H1 (cell line): ENCODE measurements at regions not wholly inside any gene's neighbourhood (a gene's known extent, or its start where the extent isn't known, plus 50 kb on each side); places are given as distances from the start of the nearest gene placed in this dataset.

Experiments used
- CTCF ChIA-PET: fragments of 300-600 bp; sonication (Branson Sonifier 250); formaldehyde crosslinking; loops from one replicate; lab custom pipeline; 2021; ENCODE audit not compliant: partially characterized antibody; lab: Charles Lee
- POLR2A ChIA-PET: fragments of 300-600 bp; sonication (Branson Sonifier 250); formaldehyde crosslinking; loops from one replicate; lab custom pipeline; 2021; ENCODE audit warnings: inconsistent platforms; ENCODE audit not compliant: partially characterized antibody; lab: Charles Lee
- DNase-seq, 2 experiments: peaks; one replicate each; pipeline versions ENCODE4 v3.0.0 to v3.0.0-alpha.2; 2010 to 2022; ENCODE audit warnings: low spot score in 2 of 2, low read depth in 1 of 2, mixed read lengths in 1 of 2
- FAIRE-seq: peaks from 2 replicates; lab custom pipeline; 2011; peaks lifted over from hg19 to GRCh38; lab: Jason Lieb, UNC
- H2AFZ ChIP-seq: 2 replicates; pipeline ENCODE4 v1.8.1; 2012; ENCODE audit warnings: low read length, inconsistent platforms
- H2AK5ac ChIP-seq: 2 replicates; pipeline ENCODE4 v1.6.1; 2013; ENCODE audit warnings: low read depth, low read length
- H2BK120ac ChIP-seq: replicated peaks from 2 replicates; pipeline ENCODE3; 2013; ENCODE audit warnings: low read depth, low read length, inconsistent platforms
- H2BK12ac ChIP-seq: 2 replicates; pipeline ENCODE4 v1.6.1; 2013; ENCODE audit warnings: low read depth, low read length
- H2BK15ac ChIP-seq: 2 replicates; pipeline ENCODE4 v1.6.1; 2013; ENCODE audit warnings: low read length
- H2BK20ac ChIP-seq: 2 replicates; pipeline ENCODE4 v1.6.1; 2013; ENCODE audit warnings: low read length
- H2BK5ac ChIP-seq: 2 replicates; pipeline ENCODE4 v1.6.1; 2013; ENCODE audit warnings: low read depth, low read length
- H3K14ac ChIP-seq: 2 replicates; pipeline ENCODE4 v1.6.1; 2013; ENCODE audit warnings: inconsistent platforms; ENCODE audit not compliant: insufficient read length
- H3K18ac ChIP-seq: 2 replicates; pipeline ENCODE4 v1.6.1; 2013; ENCODE audit warnings: low read length; ENCODE audit errors: extremely low read depth
- H3K23ac ChIP-seq: 2 replicates; pipeline ENCODE4 v1.6.1; 2013; ENCODE audit warnings: inconsistent platforms; ENCODE audit not compliant: insufficient read length
- H3K23me2 ChIP-seq: 2 replicates; pipeline ENCODE4 v1.6.1; 2013; ENCODE audit warnings: low read depth, low read length
- H3K27ac ChIP-seq: 2 replicates; pipeline ENCODE4 v1.6.1; 2011; ENCODE audit warnings: low read depth, low read length, inconsistent platforms
- H3K27me3 ChIP-seq, 4 experiments: replicated peaks in 1 of 4; 1 replicate in 1 of 4; 2 replicates in 3 of 4; pipeline versions ENCODE4 v1.6.1 to v1.8.1; 2011 to 2013; ENCODE audit warnings: low read length in 3 of 4, mild to moderate bottlenecking in 3 of 4, inconsistent platforms in 2 of 4, mixed read lengths in 2 of 4, moderate library complexity in 1 of 4; ENCODE audit not compliant: control insufficient read depth in 3 of 4, insufficient read depth in 3 of 4; ENCODE audit errors: extremely low read depth in 1 of 4
- H3K36me3 ChIP-seq, 4 experiments: 2 replicates each; pipeline versions ENCODE4 v1.6.1 to v1.8.1; 2011 to 2013; ENCODE audit warnings: mild to moderate bottlenecking in 4 of 4, low read length in 3 of 4, moderate library complexity in 2 of 4, control low read depth in 1 of 4, inconsistent platforms in 1 of 4; ENCODE audit not compliant: insufficient read depth in 4 of 4, control insufficient read depth in 2 of 4
- H3K4ac ChIP-seq: replicated peaks from 2 replicates; pipeline ENCODE3; 2013; ENCODE audit warnings: low read length, low read depth, mixed read lengths, inconsistent platforms; ENCODE audit not compliant: insufficient read length
- H3K4me1 ChIP-seq, 4 experiments: replicated peaks in 1 of 4; 1 replicate in 1 of 4; 2 replicates in 3 of 4; pipeline versions ENCODE4 v1.6.1 to v1.8.1; 2011 to 2013; ENCODE audit warnings: low read length in 3 of 4, inconsistent platforms in 2 of 4, mixed read lengths in 1 of 4; ENCODE audit not compliant: insufficient read depth in 4 of 4, control insufficient read depth in 3 of 4
- H3K4me2 ChIP-seq, 2 experiments: 2 replicates each; pipeline versions ENCODE4 v1.6.1 to v1.8.1; 2011 to 2013; ENCODE audit warnings: low read depth in 2 of 2, low read length in 2 of 2, control low read depth in 1 of 2, inconsistent platforms in 1 of 2, mild to moderate bottlenecking in 1 of 2; ENCODE audit not compliant: insufficient read depth in 1 of 2
- H3K4me3 ChIP-seq, 4 experiments: fragments of 200-600, 300-600 bp in 1 of 4; sonication (generic), shearing (Covaris generic), sonication (Bioruptor Twin) in 1 of 4; 2 replicates each; pipeline versions ENCODE4 v1.5.1 to v1.8.1; 2011 to 2016; ENCODE audit warnings: low read length in 4 of 4, low read depth in 3 of 4, control low read depth in 2 of 4, inconsistent platforms in 2 of 4, mild to moderate bottlenecking in 2 of 4, mixed read lengths in 1 of 4, moderate library complexity in 1 of 4; ENCODE audit not compliant: insufficient read depth in 2 of 4; ENCODE audit errors: extremely low read depth in 1 of 4
- H3K56ac ChIP-seq: replicated peaks from 2 replicates; pipeline ENCODE3; 2013; ENCODE audit warnings: low read depth, mild to moderate bottlenecking, mixed read lengths, low read length, inconsistent platforms; ENCODE audit not compliant: insufficient read length
- H3K79me1 ChIP-seq: 2 replicates; pipeline ENCODE4 v1.6.1; 2013; ENCODE audit warnings: low read depth, low read length, control low read depth
- H3K79me2 ChIP-seq, 2 experiments: 2 replicates each; pipeline versions ENCODE4 v1.6.1 to v1.8.1; 2012 to 2013; ENCODE audit warnings: low read length in 2 of 2, mild to moderate bottlenecking in 2 of 2, inconsistent platforms in 1 of 2; ENCODE audit not compliant: insufficient read depth in 2 of 2, control insufficient read depth in 1 of 2
- H3K9ac ChIP-seq, 4 experiments: replicated peaks in 1 of 4; 1 replicate in 1 of 4; 2 replicates in 3 of 4; pipeline versions ENCODE4 v1.6.1 to v1.8.1; 2011 to 2013; ENCODE audit warnings: low read depth in 3 of 4, low read length in 3 of 4, control low read depth in 2 of 4, mild to moderate bottlenecking in 2 of 4, moderate library complexity in 2 of 4, inconsistent platforms in 1 of 4; ENCODE audit errors: extremely low read depth in 1 of 4
- H3K9me3 ChIP-seq, 2 experiments: 2 replicates each; pipeline versions ENCODE4 v1.6.1 to v1.8.1; 2012 to 2013; ENCODE audit warnings: mild to moderate bottlenecking in 2 of 2, moderate library complexity in 2 of 2, control low read depth in 1 of 2, inconsistent platforms in 1 of 2, low read depth in 1 of 2, low read length in 1 of 2, mixed read lengths in 1 of 2; ENCODE audit not compliant: insufficient read depth in 2 of 2
- H4K20me1 ChIP-seq, 2 experiments: replicated peaks in 1 of 2; 2 replicates each; pipeline versions ENCODE3 to v1.8.1; 2011 to 2013; ENCODE audit warnings: inconsistent platforms in 2 of 2, low read length in 2 of 2, mild to moderate bottlenecking in 1 of 2; ENCODE audit not compliant: insufficient read depth in 2 of 2, control insufficient read depth in 1 of 2
- H4K5ac ChIP-seq: 2 replicates; pipeline ENCODE4 v1.6.1; 2013; ENCODE audit warnings: low read length, low read depth, mixed read lengths, inconsistent platforms; ENCODE audit not compliant: insufficient read length
- H4K8ac ChIP-seq: 2 replicates; pipeline ENCODE4 v1.8.0; 2013; ENCODE audit warnings: mild to moderate bottlenecking, moderate library complexity, low read length, inconsistent platforms; ENCODE audit not compliant: insufficient read depth; ENCODE audit errors: extremely low read depth
- H4K91ac ChIP-seq: replicated peaks from 2 replicates; pipeline ENCODE3; 2013; ENCODE audit warnings: low read length, mixed read lengths, inconsistent platforms; ENCODE audit not compliant: insufficient read length
- BRCA1 ChIP-seq: IDR thresholded peaks from 2 replicates; pipeline ENCODE4 v1.6.1; 2012; ENCODE audit warnings: low read depth, low read length, improper control_type of control experiment
- CHD1 ChIP-seq: IDR thresholded peaks from 2 replicates; pipeline ENCODE4 v1.6.1; 2012; ENCODE audit warnings: low read depth, low read length, improper control_type of control experiment
- EGR1 ChIP-seq: IDR thresholded peaks from 2 replicates; pipeline ENCODE4 v1.6.1; 2011; ENCODE audit warnings: low read depth, low read length, borderline replicate concordance
- KDM4A ChIP-seq: IDR thresholded peaks from one replicate; pipeline ENCODE4 v1.7.1; 2012; ENCODE audit warnings: low read depth, mild to moderate bottlenecking, moderate library complexity, low read length, inconsistent platforms; ENCODE audit not compliant: severe bottlenecking
- SAP30 ChIP-seq: fragments of 300-600 bp; sonication (generic); IDR thresholded peaks from 2 replicates; pipeline ENCODE4 v1.7.1; 2012; ENCODE audit warnings: low read length, moderate library complexity, mild to moderate bottlenecking, inconsistent platforms; ENCODE audit not compliant: insufficient read depth, insufficient replicate concordance
- SIN3A ChIP-seq, 2 experiments: IDR thresholded peaks in 1 of 2; conservative IDR thresholded peaks in 1 of 2; 2 replicates each; pipeline ENCODE4 v1.6.1; 2011 to 2012; ENCODE audit warnings: low read length in 2 of 2, improper control_type of control experiment in 1 of 2, low read depth in 1 of 2, mild to moderate bottlenecking in 1 of 2
- SP2 ChIP-seq: IDR thresholded peaks from 2 replicates; pipeline ENCODE4 v1.6.1; 2012; ENCODE audit warnings: mild to moderate bottlenecking, low read length, inconsistent platforms
- SP4 ChIP-seq: IDR thresholded peaks from 2 replicates; pipeline ENCODE4 v1.6.1; 2012; ENCODE audit warnings: low read length, inconsistent platforms
- USF2 ChIP-seq: IDR thresholded peaks from 2 replicates; pipeline ENCODE4 v1.6.1; 2011; ENCODE audit warnings: low read length, improper control_type of control experiment
- ZNF274 ChIP-seq: IDR thresholded peaks from 2 replicates; pipeline ENCODE4 v1.7.0; 2012; ENCODE audit warnings: low read length, borderline replicate concordance; ENCODE audit errors: extremely low read depth
- WGBS, 2 experiments: shearing (Covaris generic) in 1 of 2; methylation state at CpG; one replicate each; pipeline versions ENCODE4 v1.1.6 to v1.1.7; 2013 to 2015; ENCODE audit warnings: low lambda C conversion rate in 2 of 2, mixed read lengths in 2 of 2, inconsistent platforms in 1 of 2, low coverage in 1 of 2, missing lambda C conversion rate in 1 of 2; ENCODE audit not compliant: insufficient replicate concordance in 2 of 2, insufficient coverage in 1 of 2, insufficient read length in 1 of 2; ENCODE audit errors: extremely low coverage in 1 of 2, missing lambda C conversion rate in 1 of 2; 5-methylcytosine and 5-hydroxymethylcytosine counted together

DNA sequence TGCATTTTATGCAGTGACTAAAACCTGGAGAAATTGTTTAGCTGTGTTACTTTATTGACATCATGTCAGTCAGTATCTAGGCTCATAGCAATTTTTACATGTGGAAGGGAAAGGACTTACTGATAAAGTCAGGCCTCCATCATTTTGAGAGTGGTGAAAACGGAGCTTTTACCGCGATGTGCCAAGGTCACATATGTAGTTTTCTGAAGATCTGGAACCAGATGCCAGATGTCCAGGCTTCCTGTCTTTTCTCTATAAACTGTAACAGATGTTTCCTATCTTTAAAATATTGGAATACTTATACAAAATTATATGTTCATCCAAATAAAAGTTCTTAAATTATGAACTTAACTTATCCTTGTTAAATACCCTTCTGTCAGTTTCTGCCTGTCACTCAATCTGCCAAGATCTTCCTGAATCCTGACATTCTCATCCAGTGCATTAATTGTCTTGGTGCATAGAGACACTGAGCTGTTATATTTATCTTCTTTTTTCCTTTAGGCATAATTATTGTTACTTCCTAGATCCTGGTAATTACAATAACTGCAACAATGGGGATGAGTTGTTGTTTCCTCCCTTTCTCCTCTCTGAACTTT is 1646.2 kb upstream of the TENM3 start:
- Histone ChIP-seq H3K4me2 (no peak overlapping the region), H4K20me1 (no peaks in the 10 kb centered on the region), H2BK120ac (no peak overlapping the region), H2BK5ac (no peak overlapping the region), H4K5ac (no peak overlapping the region), H3K56ac (no peak overlapping the region), H3K4me1 (no peaks in the 10 kb centered on the region), H3K9ac (no peak overlapping the region), H2BK15ac (no peak overlapping the region), H3K23me2 (no peaks in the 10 kb centered on the region), H3K23ac (no peak overlapping the region), H2BK20ac (no peak overlapping the region), H2BK12ac (no peak overlapping the region), H3K9me3 (no peaks in the 10 kb centered on the region), H3K27ac (no peak overlapping the region), H4K91ac (no peak overlapping the region), H4K8ac (no peak overlapping the region), H3K79me2 (no peaks in the 10 kb centered on the region), H3K18ac (no peak overlapping the region), H3K27me3 (no peaks in the 10 kb centered on the region), H3K14ac (no peak overlapping the region), H3K4me3 (no peak overlapping the region), H3K79me1 (no peaks in the 10 kb centered on the region), H2AFZ (no peak overlapping the region), H3K36me3 (no peaks in the 10 kb centered on the region), H2AK5ac (no peak overlapping the region), H3K4ac (no peak overlapping the region)
- POLR2A ChIA-PET, result no interaction called here
- TF ChIP-seq KDM4A (no peak), SP4 (no peak), CHD1 (no peak), SAP30 (no peak), USF2 (no peak), SIN3A (conservative IDR thresholded peaks at IDR 0.05 in 1 of 2, IDR thresholded peaks at IDR 0.05 in 1 of 2; ENCODE audit: low read depth in 1 of 2, low read length in 2 of 2) (no peak), ZNF274 (no peak), EGR1 (no peak), BRCA1 (no peak), SP2 (no peak)
- 92% methylated on average over 3 of the region's 3 CpGs; no CpG with 5 or more reads in 1 of the 2 experiments for WGBS, 2 experiments
- CTCF ChIA-PET, result interaction anchor here (1.2 kb wide), 1 partner anchor 39 kb away, joined by 3 read pairs; no protein-coding TSS in a partner anchor
- FAIRE-seq (no peak), DNase-seq (no peak)
